Fibroblast of skin of back (primary cell): ENCODE measurements at regions not wholly inside any gene's neighbourhood (a gene's known extent, or its start where the extent isn't known, plus 50 kb on each side); places are given as distances from the start of the nearest gene placed in this dataset.

Source experiments
- DNase-seq: peaks from one replicate; pipeline ENCODE4 v3.0.0-alpha.2; 2013

DNA sequence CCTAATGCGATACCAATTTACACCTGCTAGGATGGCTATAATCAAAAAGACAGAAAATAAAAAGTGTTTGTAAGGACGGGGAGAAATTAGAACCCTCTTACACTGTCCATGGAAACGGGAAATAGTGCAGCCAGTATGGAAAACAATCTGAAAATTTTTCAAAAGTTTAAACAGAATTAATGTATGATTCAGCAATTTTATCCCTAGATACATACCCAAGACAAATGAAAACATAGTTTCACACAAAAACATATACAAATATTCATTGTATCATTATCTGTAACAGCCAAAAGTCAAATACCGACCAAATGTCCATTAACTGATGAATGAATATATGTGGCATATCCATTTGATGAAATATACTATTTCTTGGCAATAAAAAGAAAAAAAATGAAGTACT is 313.5 kb upstream of the GYPC start:
- DNase-seq: no peak

DNA sequence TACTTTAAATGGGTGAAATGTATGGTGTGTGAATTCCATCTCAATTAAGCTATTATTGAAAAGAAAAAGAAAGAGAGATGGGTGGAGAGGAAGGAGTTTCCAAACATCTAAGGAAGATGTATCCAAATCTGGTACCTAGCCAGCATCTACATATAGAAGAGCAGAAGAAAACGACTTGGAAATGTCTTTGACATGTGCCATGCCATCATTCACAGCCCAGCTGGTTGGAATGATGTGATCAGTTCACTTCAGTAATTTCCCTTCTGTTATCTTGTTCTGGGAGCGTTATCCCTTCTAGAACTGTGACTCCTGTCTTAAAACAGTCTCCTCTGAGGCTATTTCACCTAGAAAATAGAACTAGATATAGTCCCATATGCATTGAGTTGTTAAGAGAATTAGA is 312.8 kb upstream of the GYPC start:
- DNase-seq: no peak

DNA sequence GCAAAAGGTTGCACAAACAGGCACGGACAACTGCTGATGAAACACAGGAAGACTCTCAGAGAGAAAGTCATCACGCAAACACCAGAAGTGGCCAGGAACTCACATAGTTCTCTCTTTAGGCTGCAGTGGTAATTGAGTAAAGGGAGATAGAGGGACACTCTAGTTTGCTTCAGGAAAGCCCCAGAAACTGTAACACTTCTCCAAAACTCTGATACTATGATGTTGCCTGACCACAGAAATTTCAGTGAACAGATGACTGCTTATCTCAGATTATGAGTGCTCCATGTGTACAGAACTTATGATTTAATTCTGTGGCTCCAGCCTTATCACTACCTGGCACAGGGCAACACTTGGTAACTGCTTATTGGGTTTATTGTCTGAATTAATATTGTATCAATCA is 311.5 kb upstream of the GYPC start:
- no peak for DNase-seq

DNA sequence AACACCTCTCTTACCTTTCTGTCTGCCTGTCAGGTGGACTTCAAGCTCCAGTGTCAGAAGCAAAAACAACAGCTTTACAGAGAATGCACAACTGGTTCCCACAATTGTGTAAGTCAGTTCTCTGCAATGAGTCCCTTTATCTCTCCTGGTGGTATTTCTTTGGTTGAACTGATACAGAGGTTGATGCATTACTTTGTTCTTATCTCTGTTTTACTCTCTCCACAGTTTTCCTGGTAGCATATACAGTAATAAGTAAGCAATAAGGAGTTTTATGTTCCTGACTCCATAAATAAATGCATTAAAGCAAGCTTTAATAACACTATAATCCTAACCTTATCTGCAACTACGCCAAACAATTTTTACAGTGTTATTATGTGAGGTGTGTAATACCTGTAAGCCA is 310.3 kb upstream of the GYPC start:
- no peak for DNase-seq

DNA sequence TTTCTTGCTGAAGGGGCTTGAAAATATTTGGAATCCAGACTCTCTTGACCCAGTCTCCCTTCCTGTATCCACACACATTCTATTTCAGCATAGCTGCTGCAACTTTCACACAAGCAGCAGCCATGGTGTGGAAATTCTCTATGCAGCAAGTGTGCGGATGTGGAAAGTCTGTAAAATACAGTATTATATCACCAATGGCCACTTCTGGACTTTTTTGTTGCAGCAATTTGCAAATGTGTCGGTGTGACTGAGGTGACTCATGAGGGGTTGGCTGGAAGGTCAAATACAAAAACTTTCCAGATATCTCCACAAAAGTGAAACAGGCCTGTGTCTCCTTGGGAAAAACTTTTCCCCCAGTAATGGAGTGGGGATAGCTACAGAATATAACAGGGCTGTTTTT is 299.3 kb upstream of the GYPC start:
- DNase-seq: no peak

DNA sequence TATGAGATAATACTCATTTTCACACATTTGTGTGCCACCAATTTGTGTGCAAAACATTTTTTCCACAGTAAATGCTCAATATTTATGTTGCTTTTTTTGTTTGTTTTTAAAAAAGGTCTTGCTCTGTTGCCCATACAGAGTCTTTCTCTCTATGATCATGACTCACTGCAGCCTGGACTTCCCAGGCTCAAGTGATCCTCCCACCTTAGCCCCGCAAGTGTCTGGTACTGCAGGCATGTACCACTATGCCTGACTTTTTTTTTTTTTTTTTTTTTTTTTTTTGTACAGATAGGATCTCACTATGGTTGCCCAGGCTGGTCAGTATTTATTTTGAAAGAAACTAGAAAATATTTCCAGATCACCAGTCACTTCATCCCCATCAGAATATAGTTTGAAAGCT is 297.8 kb upstream of the GYPC start:
- no peak for DNase-seq

DNA sequence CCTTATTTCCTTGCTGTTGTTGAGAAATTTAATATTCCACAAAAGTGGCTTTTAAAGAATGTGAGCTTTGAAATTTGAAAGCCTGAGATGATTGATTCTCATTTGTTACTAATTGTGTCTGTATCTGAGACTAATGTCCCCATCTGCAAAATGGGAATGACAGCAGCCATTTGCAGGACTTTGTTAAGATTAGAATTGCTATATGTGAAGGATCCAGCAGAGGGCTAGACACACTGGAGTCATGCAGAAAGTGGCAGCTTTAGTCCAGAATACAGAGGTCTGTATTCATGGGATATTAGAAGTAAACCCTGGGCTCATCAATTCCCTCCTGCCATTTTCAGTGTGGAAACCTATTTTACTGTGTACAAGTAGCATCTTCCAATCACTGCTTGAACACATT is 296.5 kb upstream of the GYPC start:
- peak; percentile 15 for DNase-seq

DNA sequence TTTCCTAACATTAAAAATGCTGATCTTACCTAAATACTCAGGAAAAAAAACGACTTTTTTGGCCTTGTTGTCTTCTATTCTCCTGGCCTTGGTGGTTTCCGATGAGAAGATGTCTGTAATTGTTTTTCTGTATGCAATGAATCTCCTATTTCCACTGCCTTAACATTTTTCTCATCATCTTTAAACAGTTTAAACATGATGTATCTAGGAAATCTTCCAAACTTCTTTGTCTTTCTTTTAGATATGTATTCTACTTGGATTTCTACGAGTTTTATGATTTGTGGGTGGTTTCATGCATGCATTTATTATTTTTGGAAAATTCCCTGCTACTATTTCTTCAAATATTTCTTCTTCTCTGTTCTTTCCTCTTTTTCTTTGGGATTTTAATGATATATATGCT is 288.6 kb upstream of the GYPC start:
- no peak for DNase-seq

DNA sequence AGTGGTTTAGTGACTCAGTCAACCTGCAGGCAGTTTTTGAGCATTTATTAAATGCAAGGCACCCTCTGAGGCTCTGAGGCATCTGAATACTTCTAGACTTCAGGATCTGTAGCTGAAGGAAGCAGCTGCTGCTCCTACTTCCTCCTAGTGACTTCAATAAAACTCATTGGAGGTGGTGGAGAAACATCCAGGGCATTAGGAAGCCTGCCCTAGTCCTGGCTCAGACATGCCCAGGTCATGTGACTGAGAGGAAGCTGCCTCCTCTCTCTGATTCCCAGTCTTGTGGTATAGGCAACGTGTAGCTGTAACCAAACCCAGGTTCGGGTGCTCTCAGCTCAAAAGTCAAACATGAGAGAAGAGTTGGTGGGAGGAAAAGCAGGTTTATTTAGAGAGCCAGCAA is 287.2 kb upstream of the GYPC start:
- DNase-seq: no peak

DNA sequence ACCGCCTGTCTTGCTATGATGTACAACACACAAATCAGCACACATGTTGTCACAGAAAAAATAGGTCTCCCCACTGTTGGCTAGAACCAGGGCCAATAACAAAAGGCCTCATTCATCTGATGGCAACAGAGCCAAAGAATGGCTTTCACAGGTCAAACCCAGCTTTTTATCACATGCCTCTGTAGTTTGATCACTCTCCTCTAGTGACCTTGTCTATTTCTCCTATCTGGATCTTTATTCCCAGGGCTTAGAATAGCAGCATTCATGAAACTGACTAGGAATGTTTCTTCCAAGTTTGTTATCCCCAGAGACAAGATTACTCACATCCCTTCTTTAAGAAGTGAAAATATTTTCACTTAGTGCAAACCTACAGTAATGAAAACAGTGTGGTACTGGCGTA is 285.8 kb upstream of the GYPC start:
- DNase-seq: peak; percentile 93

DNA sequence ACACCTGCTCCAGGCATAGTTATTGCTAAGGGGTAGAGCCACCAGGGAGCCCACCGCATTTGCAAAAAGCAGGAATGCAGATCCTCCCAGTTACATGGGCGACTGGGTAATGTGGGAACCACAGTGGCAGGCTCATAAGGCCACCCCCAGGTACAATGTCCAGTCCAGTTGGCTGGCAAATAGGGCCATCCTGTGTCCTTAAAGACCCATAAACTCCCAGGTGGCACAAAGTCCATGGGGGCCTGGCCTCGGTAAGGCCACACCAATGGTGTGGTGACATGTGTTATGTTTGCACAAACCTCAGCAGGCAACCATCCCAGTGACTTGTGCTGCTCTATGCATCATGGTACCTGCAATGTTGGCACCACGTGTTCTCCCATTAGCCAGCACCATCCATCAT is 283.6 kb upstream of the GYPC start:
- DNase-seq: no peak

DNA sequence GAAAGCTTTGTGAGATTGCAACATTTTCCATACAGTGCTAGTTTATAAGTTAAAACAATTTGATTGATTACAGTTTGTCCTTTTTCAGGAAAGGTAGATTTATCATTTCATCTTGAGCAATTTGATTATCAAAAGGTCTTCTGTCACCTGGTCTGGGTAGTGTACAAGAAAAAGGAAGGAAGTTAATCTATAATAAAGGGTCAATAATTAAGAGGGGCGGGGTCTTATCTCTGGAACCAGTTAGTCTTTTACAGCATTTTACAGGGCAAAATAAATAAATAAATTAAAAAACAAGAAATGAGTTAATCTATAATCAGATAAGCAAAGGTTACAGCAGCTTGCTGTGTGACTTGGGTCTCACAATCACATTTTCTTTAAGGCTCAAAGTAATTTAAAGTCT is 277.8 kb upstream of the GYPC start:
- DNase-seq: no peak

DNA sequence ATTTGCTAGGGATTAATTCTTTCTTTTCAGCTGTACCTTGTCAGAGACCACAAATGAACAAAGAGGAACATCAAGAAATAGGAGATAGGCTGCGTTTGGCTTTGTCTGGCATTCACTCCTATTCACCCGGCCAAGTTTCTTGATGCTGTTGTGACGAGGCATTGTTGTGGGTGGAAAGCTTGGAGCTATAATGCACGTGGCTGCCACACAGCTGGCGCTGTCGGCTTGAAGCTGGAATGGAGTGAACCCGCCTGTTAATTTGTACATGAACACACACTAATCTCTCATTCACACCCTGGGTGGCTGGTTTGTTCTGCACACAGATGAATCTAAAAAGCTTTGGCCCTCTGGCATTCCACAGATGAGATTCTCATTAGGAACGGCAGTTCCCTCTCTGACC is 274.9 kb upstream of the GYPC start:
- DNase-seq: no peak

DNA sequence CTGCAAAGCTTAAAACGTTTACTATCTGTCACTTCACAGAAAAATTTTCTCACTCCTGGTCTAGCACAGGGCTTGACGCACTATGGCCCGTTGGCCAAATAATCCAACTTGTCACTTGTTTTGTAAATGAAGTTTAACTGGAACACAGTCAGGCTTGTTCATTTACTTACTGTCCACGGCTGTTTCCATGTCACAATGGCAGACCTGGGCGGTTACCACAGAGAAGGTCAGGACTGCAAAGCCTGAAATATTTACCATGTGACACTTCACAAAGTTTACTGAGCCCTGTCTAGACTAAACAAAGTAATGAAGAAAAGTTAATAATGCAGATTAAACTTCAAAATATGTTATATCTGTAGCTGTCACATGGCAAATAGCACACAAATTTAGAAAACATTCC is 273.0 kb upstream of the GYPC start:
- no peak for DNase-seq

DNA sequence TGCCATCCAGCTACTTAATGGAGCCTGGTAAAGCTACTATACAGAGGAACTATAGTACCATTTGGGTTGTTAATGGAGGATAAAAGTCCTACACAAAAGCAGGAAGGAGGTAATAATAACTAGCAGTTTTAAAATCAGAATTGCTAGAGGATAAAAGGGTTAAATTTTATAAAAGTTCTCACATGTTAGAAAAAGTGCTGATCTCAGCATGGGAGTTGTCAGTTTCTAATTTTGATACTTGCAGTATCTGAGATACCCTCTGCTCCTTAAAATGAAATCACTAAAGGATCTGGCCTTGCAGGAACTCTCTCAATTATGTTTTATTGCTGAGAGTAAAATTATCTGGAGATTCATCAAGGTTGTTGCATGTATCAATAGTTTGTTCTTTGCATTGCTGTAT is 272.2 kb upstream of the GYPC start:
- no peak for DNase-seq

DNA sequence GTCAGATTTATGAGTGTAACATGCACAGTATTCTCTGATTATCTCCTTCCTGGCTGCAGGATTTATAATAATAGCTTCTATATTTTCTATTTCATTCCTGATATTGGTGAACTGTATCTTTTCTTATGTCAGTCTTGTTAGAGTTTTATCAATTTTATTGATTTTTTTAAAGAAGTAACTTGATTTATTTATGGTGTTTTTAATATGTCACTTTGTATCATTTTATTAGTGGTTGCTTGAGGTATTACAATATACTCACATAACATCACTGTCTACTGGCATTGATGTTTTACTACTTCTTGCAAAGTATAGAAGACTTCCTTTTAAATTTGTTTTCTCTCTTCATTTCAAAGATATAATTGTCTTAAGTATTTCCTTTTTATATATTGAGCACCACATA is 270.5 kb upstream of the GYPC start:
- no peak for DNase-seq

DNA sequence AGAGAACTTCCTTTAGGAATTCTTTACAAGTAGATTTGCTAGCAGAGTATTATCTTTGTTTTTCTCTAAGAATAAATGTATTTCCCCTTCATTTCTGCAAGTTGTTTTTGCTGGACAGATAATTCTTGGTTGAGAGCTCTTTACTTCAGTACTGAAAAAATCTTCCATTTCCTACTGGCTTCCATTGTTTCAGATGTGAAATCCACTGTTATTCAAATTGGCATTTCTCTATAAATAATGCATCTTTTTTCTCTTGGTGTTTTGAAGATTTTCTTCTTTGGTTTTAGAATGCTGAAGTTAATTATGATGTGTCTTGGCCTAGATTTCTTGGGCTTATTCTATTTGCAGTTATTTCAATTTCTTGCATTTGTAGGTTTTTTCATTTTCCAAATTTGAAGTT is 270.0 kb upstream of the GYPC start:
- no peak for DNase-seq

DNA sequence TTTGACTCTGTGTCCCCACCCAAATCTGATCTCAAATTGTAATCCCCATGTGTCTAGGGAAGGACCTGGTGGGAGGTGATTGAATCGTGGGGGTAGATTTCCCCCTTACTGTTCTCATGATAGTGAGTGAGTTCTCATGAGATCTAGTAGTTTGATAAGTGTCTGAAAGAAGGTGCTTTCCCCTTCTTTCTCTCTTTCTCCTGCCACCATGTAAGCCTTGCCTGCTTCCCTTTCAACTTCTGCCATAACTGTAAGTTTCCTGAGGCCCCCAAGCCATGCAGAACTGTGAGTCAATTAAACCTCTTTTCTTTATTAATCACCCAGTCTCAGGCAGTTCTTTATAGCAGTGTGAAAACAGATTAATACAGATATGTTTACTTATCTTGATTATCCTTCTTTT is 266.5 kb upstream of the GYPC start:
- DNase-seq: no peak

DNA sequence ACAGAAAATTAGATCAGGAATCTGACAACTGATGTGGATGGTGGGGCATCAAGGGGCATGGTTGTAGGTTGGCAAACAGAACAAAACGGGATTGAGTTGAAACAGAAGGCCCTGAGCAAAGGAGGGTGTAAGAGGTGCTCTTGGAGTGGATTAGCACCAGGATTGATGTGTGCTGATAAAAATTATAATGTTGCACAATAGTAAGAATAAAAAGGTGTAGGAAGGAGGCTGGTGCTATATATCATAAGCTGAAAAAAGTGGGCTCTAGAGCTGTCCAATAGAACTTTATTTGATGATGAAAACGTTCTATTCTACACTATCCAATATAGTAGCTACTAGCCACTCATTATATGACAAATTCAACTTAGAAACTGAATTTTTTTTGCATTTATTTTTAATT is 263.1 kb upstream of the GYPC start:
- DNase-seq: no peak

DNA sequence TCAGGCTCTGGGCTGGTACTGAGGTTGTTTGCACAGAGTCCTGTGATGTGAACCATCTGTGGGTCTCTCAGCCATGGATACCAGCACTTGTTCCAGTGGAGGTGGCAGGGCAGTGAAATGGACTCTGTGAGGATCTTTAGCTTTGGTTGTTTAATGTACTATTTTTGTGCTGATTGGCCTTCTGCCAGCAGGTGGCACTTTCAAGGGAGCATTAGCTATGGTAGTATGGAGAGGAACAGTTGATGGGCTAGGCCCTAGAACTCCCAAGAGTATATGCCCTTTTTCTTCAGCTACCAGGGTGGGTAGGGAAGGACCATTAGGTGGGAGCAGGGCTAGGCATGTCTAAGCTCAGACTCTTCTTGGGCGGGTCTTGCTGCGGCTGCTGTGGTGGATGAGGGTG is 257.0 kb upstream of the GYPC start:
- DNase-seq: no peak

DNA sequence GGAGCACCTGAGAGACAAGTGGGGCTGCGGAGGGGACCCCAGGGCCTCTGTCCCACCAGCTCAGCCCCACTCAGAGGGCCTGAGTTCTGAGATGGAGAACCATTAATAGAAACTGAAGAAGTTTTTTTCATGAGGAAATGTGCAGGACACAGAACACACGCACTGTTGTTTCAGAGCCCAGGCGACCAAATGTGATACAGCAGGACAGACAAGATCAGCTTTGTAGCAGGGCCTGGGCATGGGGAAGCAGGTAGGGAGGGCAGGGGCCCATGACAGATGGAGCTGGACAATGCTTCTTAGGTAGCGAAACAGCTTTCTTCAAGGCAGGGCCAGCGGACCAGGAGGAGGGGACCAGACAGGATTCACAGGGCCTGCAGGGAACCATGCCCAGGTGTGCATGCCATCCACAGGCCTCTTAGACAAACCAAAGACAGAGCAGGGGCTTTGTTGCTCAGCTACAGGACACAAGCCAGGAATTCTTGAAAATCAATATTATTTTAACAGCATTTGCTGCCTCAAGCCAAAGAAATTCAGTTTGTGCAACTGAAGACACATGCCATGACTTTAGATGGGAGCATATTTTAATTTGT is 252.8 kb upstream of the GYPC start:
- no peak for DNase-seq

DNA sequence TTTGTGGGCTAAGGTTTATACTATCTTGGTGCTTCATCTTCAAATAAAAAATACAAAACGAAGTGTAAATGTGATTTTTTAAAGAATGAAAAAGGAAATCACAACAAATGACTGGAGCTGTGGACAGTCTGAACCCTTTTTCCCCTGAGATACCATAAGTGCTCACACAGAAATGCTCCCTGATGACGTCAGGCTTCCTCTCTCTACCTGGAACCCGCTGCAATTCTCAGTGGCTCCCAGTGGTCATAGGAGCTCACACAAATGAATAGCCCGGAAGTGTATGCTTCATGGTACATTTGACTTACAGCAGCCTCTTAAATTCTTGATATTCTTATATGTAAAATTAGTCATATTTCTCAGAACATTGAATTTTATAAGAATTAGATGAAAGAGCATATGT is 249.7 kb upstream of the GYPC start:
- no peak for DNase-seq

DNA sequence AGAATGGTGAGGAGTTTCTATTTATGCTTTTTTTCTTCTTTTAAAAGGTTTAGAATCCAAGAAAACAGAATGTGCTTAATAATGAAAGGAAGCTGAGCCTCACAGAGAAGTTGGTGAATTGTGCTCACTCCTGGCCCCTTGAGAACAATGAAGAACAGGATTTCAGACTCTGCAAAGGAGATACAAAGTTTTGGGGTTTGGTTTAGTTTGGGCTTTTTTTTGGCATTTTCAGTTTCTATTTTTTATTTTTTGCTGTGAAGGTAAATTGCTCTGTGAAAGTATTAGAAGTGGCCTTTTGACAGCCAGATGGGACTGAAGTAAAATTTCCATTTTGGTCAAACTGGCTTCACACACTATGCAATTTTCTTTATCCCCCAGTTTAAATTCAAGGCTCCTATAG is 247.3 kb upstream of the GYPC start:
- DNase-seq: no peak

DNA sequence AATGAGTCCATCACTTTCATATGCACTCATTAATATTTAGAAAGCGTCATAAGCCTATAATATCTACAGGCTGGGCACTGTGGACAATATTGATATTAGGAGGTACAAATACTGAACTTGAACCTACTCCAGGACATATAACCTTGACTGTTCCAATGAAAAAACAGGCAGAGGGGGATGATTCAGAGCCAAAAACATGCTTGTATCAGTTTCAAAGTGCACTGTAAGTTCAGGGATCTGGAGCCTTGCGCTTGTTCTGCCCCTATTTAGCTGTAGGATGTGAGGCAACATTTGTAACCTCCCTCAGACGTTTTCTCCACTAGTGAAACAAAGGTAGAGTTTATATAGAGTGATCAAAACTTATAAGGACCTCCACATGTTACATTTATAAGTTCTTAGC is 246.1 kb upstream of the GYPC start:
- DNase-seq: no peak

DNA sequence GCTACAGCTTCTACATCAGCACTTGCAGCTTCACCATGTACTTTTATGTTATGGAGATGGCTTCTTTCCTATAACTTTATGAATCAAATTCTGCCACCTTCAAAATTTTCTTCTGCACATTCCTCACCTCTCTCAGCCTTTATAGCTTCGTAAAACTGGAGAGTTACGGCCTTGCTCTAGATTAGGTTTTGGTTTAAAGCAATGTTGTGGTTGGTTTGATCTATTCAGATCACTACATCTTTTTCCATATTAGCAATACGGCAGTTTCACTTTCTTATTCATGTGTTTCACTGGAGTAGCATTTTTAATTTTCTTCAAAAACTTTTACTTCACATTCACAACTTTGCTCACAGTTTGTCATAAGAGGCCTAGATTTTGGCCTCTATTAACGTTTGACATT is 242.9 kb upstream of the GYPC start:
- DNase-seq: no peak

DNA sequence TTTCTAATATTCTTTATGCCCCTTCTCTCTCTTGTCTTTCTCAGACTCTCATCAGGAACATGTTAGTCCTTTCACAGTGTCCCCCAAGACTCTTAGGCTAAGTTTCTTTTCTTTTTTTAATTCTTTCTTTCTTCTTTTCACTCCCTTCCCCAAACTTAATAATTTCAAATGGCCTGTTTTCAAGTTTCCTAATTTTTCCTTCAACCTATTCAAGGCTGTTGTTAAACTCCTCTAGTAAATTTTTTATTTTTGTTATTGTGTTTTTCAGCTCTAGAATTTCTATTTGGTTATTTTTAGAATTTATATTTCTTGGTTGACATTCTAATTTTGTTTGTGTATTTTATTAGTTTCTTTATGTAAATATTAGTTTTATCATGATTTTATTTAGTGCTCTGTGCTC is 236.6 kb upstream of the GYPC start:
- DNase-seq: no peak
